Hepatocyte (in vitro differentiated cells): ENCODE measurements at regions not wholly inside any gene's neighbourhood (a gene's known extent, or its start where the extent isn't known, plus 50 kb on each side); places are given as distances from the start of the nearest gene placed in this dataset.

Experiments
- DNase-seq: peaks from one replicate; pipeline ENCODE4 v3.0.0-alpha.2; 2016; ENCODE audit warnings: low spot score
- H2AFZ ChIP-seq: fragments of 200-600 bp; sonication (generic); 2 replicates; pipeline ENCODE4 v1.6.0; 2016; ENCODE audit warnings: antibody characterized with exemption, mild to moderate bottlenecking
- H3K27ac ChIP-seq: fragments of 200-600 bp; sonication (generic); 2 replicates; pipeline ENCODE4 v1.5.1; 2016; ENCODE audit warnings: mild to moderate bottlenecking
- H3K27me3 ChIP-seq: fragments of 200-600 bp; sonication (generic); 2 replicates; pipeline ENCODE4 v1.6.1; 2016
- H3K36me3 ChIP-seq: fragments of 200-600 bp; sonication (generic); replicated peaks from 2 replicates; pipeline ENCODE4 v1.5.1; 2016; ENCODE audit warnings: low read depth; ENCODE audit not compliant: insufficient read depth
- H3K4me1 ChIP-seq: fragments of 200-600 bp; sonication (generic); 2 replicates; pipeline ENCODE4 v1.5.1; 2016; ENCODE audit warnings: mild to moderate bottlenecking, moderate library complexity; ENCODE audit not compliant: insufficient read depth
- H3K4me2 ChIP-seq: fragments of 200-600 bp; sonication (generic); 2 replicates; pipeline ENCODE4 v1.6.0; 2016
- H3K4me3 ChIP-seq: fragments of 200-600 bp; sonication (generic); 2 replicates; pipeline ENCODE4 v1.5.1; 2016; ENCODE audit warnings: mild to moderate bottlenecking
- H3K79me2 ChIP-seq: fragments of 200-600 bp; sonication (generic); 2 replicates; pipeline ENCODE4 v1.6.0; 2017; ENCODE audit warnings: mild to moderate bottlenecking
- H3K9me2 ChIP-seq: fragments of 200-600 bp; sonication (generic); replicated peaks from 2 replicates; pipeline ENCODE4 v1.6.0; 2017; ENCODE audit warnings: mild to moderate bottlenecking; ENCODE audit not compliant: insufficient read depth
- H3K9me3 ChIP-seq: fragments of 200-600 bp; sonication (generic); 2 replicates; pipeline ENCODE4 v1.5.1; 2016; ENCODE audit warnings: low read depth, mild to moderate bottlenecking
- H4K20me1 ChIP-seq: fragments of 200-600 bp; sonication (generic); 2 replicates; pipeline ENCODE4 v1.6.0; 2016; ENCODE audit warnings: mild to moderate bottlenecking; ENCODE audit not compliant: insufficient read depth, poor library complexity, severe bottlenecking
- CTCF ChIP-seq: fragments of 200-600 bp; sonication (generic); IDR thresholded peaks from 2 replicates; pipeline ENCODE4 v1.5.1; 2016; ENCODE audit warnings: antibody characterized with exemption, mild to moderate bottlenecking; ENCODE audit not compliant: poor library complexity
- EZH2 ChIP-seq: fragments of 200-600 bp; sonication (generic); IDR thresholded peaks from 2 replicates; pipeline ENCODE4 v1.6.1; 2016; ENCODE audit warnings: antibody characterized with exemption, mild to moderate bottlenecking, borderline replicate concordance
- EZH2phosphoT487 ChIP-seq: fragments of 200-600 bp; sonication (generic); IDR thresholded peaks from one replicate; pipeline ENCODE4 v1.6.1; 2018; ENCODE audit warnings: antibody characterized with exemption, mild to moderate bottlenecking, low read depth, moderate library complexity; ENCODE audit not compliant: unreplicated experiment, severe bottlenecking
- WGBS: methylation state at CpG from one replicate; pipeline ENCODE4 v1.1.6; 2016; ENCODE audit warnings: low lambda C conversion rate; ENCODE audit errors: missing lambda C conversion rate; 5-methylcytosine and 5-hydroxymethylcytosine counted together

- Histone ChIP-seq H4K20me1 (no peaks in the 10 kb centered on the region), H2AFZ (no peak overlapping the region)
- WGBS: 100% methylated on average over 1 of the region's 1 CpG
Measured at GRCh38 chr20:60483371-60483770, 525.1 kb downstream of the CDH26 start.

GRCh38 chr20:60484316-60484715, 526.1 kb downstream of the CDH26 start:
- Histone ChIP-seq H3K9me3 (no peaks in the 10 kb centered on the region), H3K79me2 (no peaks in the 10 kb centered on the region), H3K27me3 (no peaks in the 10 kb centered on the region), H4K20me1 (no peaks in the 10 kb centered on the region), H3K4me3 (no peak overlapping the region), H3K36me3 (no peaks in the 10 kb centered on the region), H3K4me2 (no peak overlapping the region), H2AFZ (no peak overlapping the region), H3K27ac (no peak overlapping the region), H3K4me1 (no peaks in the 10 kb centered on the region), H3K9me2 (no peaks in the 10 kb centered on the region)
- no peak for DNase-seq
- whole genome bisulfite sequencing: 80% methylated on average over 7 of the region's 7 CpGs
- no peak for TF ChIP-seq EZH2
- no peak for TF ChIP-seq CTCF
- no peak for TF ChIP-seq EZH2phosphoT487

More at GRCh38 chr20:60483371-60483770, 525.1 kb downstream of the CDH26 start:
- H3K27me3 ChIP-seq: no peaks in the 10 kb centered on the region
- TF ChIP-seq CTCF (no peak), EZH2 (no peak), EZH2phosphoT487 (no peak)
- no peak overlapping the region for H3K4me3 ChIP-seq
- H3K79me2 ChIP-seq: no peaks in the 10 kb centered on the region
- DNase-seq: no peak
- no peaks in the 10 kb centered on the region for H3K9me2 ChIP-seq
- no peak overlapping the region for H3K4me2 ChIP-seq
- H3K9me3 ChIP-seq: no peaks in the 10 kb centered on the region
- H3K36me3 ChIP-seq: no peaks in the 10 kb centered on the region
- H3K27ac ChIP-seq: no peak overlapping the region
- H3K4me1 ChIP-seq: no peaks in the 10 kb centered on the region

GRCh38 chr20:60485012-60485760, 527.0 kb downstream of the CDH26 start:
- Histone ChIP-seq H3K9me3 (no peaks in the 10 kb centered on the region), H2AFZ (no peak overlapping the region), H3K4me3 (no peak overlapping the region), H4K20me1 (no peaks in the 10 kb centered on the region), H3K4me1 (no peaks in the 10 kb centered on the region), H3K27me3 (no peaks in the 10 kb centered on the region), H3K79me2 (no peaks in the 10 kb centered on the region), H3K27ac (no peak overlapping the region), H3K4me2 (no peak overlapping the region), H3K9me2 (no peaks in the 10 kb centered on the region), H3K36me3 (no peaks in the 10 kb centered on the region)
- 75% methylated on average over 20 of the region's 20 CpGs for WGBS
- no peak for DNase-seq
- no peak for TF ChIP-seq CTCF
- TF ChIP-seq EZH2phosphoT487: no peak
- no peak for TF ChIP-seq EZH2
